ENCODE measurements at regions not wholly inside any gene's neighbourhood (a gene's known extent, or its start where the extent isn't known, plus 50 kb on each side); places are given as distances from the start of the nearest gene placed in this dataset.

- DNase-seq = no peak
- no peak for ATAC-seq (ENCODE audit: poor library complexity)
- intact Hi-C loops (cut with DNase I) = no loop called here
These were observed 468.4 kb upstream of the RGS6 start for GRCh38 chr14:71463807-71464206.

GRCh38 chr14:71464840-71465239 is 467.4 kb upstream of the RGS6 start:
- intact Hi-C loops (cut with DNase I) = no loop called here
- DNase-seq (no peak), ATAC-seq (ENCODE audit: poor library complexity) (no peak)

GRCh38 chr14:71465316-71465715 is 466.9 kb upstream of the RGS6 start:
- intact Hi-C loops (cut with DNase I) = no loop called here
- ATAC-seq (ENCODE audit: poor library complexity) = no peak
- DNase-seq = no peak

GRCh38 chr14:71466251-71466650 is 466.0 kb upstream of the RGS6 start:
- ATAC-seq (ENCODE audit: poor library complexity) = no peak

GRCh38 chr14:71466946-71467345 is 465.3 kb upstream of the RGS6 start:
- intact Hi-C loops (cut with DNase I) = no loop called here
- ATAC-seq (ENCODE audit: poor library complexity) = no peak
- DNase-seq = no peak

More at GRCh38 chr14:71466251-71466650, 466.0 kb upstream of the RGS6 start:
- intact Hi-C loops (cut with DNase I) = no loop called here
- DNase-seq = no peak

GRCh38 chr14:71467361-71467811 is 464.8 kb upstream of the RGS6 start:
- ATAC-seq (ENCODE audit: poor library complexity) (no peak), DNase-seq (no peak)
- intact Hi-C loops (cut with DNase I) = no loop called here

- DNase-seq (no peak), ATAC-seq (ENCODE audit: poor library complexity) (no peak)
- intact Hi-C loops (cut with DNase I) = no loop called here
These were observed 463.5 kb upstream of the RGS6 start for GRCh38 chr14:71468701-71469100.

- ATAC-seq (ENCODE audit: poor library complexity) (no peak), DNase-seq (no peak)
- intact Hi-C loops (cut with DNase I) = no loop called here
These were observed 462.4 kb upstream of the RGS6 start for GRCh38 chr14:71469643-71470335.

GRCh38 chr14:71471634-71472355 is 460.4 kb upstream of the RGS6 start:
- DNase-seq (no peak), ATAC-seq (ENCODE audit: poor library complexity) (no peak)
- intact Hi-C loops (cut with DNase I) = no loop called here

GRCh38 chr14:71472356-71473340 is 459.6 kb upstream of the RGS6 start:
- DNase-seq (no peak), ATAC-seq (ENCODE audit: poor library complexity) (no peak)
- intact Hi-C loops (cut with DNase I) = no loop called here

- ATAC-seq (ENCODE audit: poor library complexity) (no peak), DNase-seq (no peak)
- intact Hi-C loops (cut with DNase I) = no loop called here
These were observed 458.4 kb upstream of the RGS6 start for GRCh38 chr14:71473843-71474242.

- no peak for ATAC-seq (ENCODE audit: poor library complexity)
- intact Hi-C loops (cut with DNase I) = no loop called here
- no peak for DNase-seq
These were observed 457.6 kb upstream of the RGS6 start for GRCh38 chr14:71474301-71475265.

GRCh38 chr14:71475916-71476315 is 456.3 kb upstream of the RGS6 start:
- intact Hi-C loops (cut with DNase I) = no loop called here
- no peak for ATAC-seq (ENCODE audit: poor library complexity)

GRCh38 chr14:71478542-71478941 is 453.7 kb upstream of the RGS6 start:
- DNase-seq = no peak
- ATAC-seq (ENCODE audit: poor library complexity) = peak; percentile 36
- intact Hi-C loops (cut with DNase I) = no loop called here

More at GRCh38 chr14:71475916-71476315, 456.3 kb upstream of the RGS6 start:
- DNase-seq = no peak

- intact Hi-C loops (cut with DNase I) = no loop called here
- no peak for DNase-seq
- ATAC-seq (ENCODE audit: poor library complexity) = no peak
These were observed 451.1 kb upstream of the RGS6 start for GRCh38 chr14:71481021-71481654.

- DNase-seq (no peak), ATAC-seq (ENCODE audit: poor library complexity) (no peak)
- intact Hi-C loops (cut with DNase I) = no loop called here
These were observed 449.6 kb upstream of the RGS6 start for GRCh38 chr14:71482671-71483070.

- ATAC-seq (ENCODE audit: poor library complexity) (no peak), DNase-seq (no peak)
- intact Hi-C loops (cut with DNase I) = no loop called here
These were observed 449.1 kb upstream of the RGS6 start for GRCh38 chr14:71483154-71483553.

- DNase-seq (no peak), ATAC-seq (ENCODE audit: poor library complexity) (no peak)
- intact Hi-C loops (cut with DNase I) = no loop called here
These were observed 446.4 kb upstream of the RGS6 start for GRCh38 chr14:71485833-71486232.

Measured in Right ventricle myocardium superior (tissue), 1 donor.